H1 (cell line): ENCODE measurements at regions not wholly inside any gene's neighbourhood (a gene's known extent, or its start where the extent isn't known, plus 50 kb on each side); places are given as distances from the start of the nearest gene placed in this dataset.

Experiments
- CTCF ChIA-PET: fragments of 300-600 bp; sonication (Branson Sonifier 250); formaldehyde crosslinking; loops from one replicate; lab custom pipeline; 2021; ENCODE audit not compliant: partially characterized antibody; lab: Charles Lee
- POLR2A ChIA-PET: fragments of 300-600 bp; sonication (Branson Sonifier 250); formaldehyde crosslinking; loops from one replicate; lab custom pipeline; 2021; ENCODE audit warnings: inconsistent platforms; ENCODE audit not compliant: partially characterized antibody; lab: Charles Lee
- DNase-seq, 2 experiments: peaks; one replicate each; pipeline versions ENCODE4 v3.0.0 to v3.0.0-alpha.2; 2010 to 2022; ENCODE audit warnings: low spot score in 2 of 2, low read depth in 1 of 2, mixed read lengths in 1 of 2
- FAIRE-seq: peaks from 2 replicates; lab custom pipeline; 2011; peaks lifted over from hg19 to GRCh38; lab: Jason Lieb, UNC
- H2AFZ ChIP-seq: 2 replicates; pipeline ENCODE4 v1.8.1; 2012; ENCODE audit warnings: low read length, inconsistent platforms
- H2AK5ac ChIP-seq: 2 replicates; pipeline ENCODE4 v1.6.1; 2013; ENCODE audit warnings: low read depth, low read length
- H2BK120ac ChIP-seq: replicated peaks from 2 replicates; pipeline ENCODE3; 2013; ENCODE audit warnings: low read depth, low read length, inconsistent platforms
- H2BK12ac ChIP-seq: 2 replicates; pipeline ENCODE4 v1.6.1; 2013; ENCODE audit warnings: low read depth, low read length
- H2BK15ac ChIP-seq: 2 replicates; pipeline ENCODE4 v1.6.1; 2013; ENCODE audit warnings: low read length
- H2BK20ac ChIP-seq: 2 replicates; pipeline ENCODE4 v1.6.1; 2013; ENCODE audit warnings: low read length
- H2BK5ac ChIP-seq: 2 replicates; pipeline ENCODE4 v1.6.1; 2013; ENCODE audit warnings: low read depth, low read length
- H3K14ac ChIP-seq: 2 replicates; pipeline ENCODE4 v1.6.1; 2013; ENCODE audit warnings: inconsistent platforms; ENCODE audit not compliant: insufficient read length
- H3K18ac ChIP-seq: 2 replicates; pipeline ENCODE4 v1.6.1; 2013; ENCODE audit warnings: low read length; ENCODE audit errors: extremely low read depth
- H3K23ac ChIP-seq: 2 replicates; pipeline ENCODE4 v1.6.1; 2013; ENCODE audit warnings: inconsistent platforms; ENCODE audit not compliant: insufficient read length
- H3K23me2 ChIP-seq: 2 replicates; pipeline ENCODE4 v1.6.1; 2013; ENCODE audit warnings: low read depth, low read length
- H3K27ac ChIP-seq: 2 replicates; pipeline ENCODE4 v1.6.1; 2011; ENCODE audit warnings: low read depth, low read length, inconsistent platforms
- H3K27me3 ChIP-seq, 4 experiments: replicated peaks in 1 of 4; 1 replicate in 1 of 4; 2 replicates in 3 of 4; pipeline versions ENCODE4 v1.6.1 to v1.8.1; 2011 to 2013; ENCODE audit warnings: low read length in 3 of 4, mild to moderate bottlenecking in 3 of 4, inconsistent platforms in 2 of 4, mixed read lengths in 2 of 4, moderate library complexity in 1 of 4; ENCODE audit not compliant: control insufficient read depth in 3 of 4, insufficient read depth in 3 of 4; ENCODE audit errors: extremely low read depth in 1 of 4
- H3K36me3 ChIP-seq, 4 experiments: 2 replicates each; pipeline versions ENCODE4 v1.6.1 to v1.8.1; 2011 to 2013; ENCODE audit warnings: mild to moderate bottlenecking in 4 of 4, low read length in 3 of 4, moderate library complexity in 2 of 4, control low read depth in 1 of 4, inconsistent platforms in 1 of 4; ENCODE audit not compliant: insufficient read depth in 4 of 4, control insufficient read depth in 2 of 4
- H3K4ac ChIP-seq: replicated peaks from 2 replicates; pipeline ENCODE3; 2013; ENCODE audit warnings: low read length, low read depth, mixed read lengths, inconsistent platforms; ENCODE audit not compliant: insufficient read length
- H3K4me1 ChIP-seq, 4 experiments: replicated peaks in 1 of 4; 1 replicate in 1 of 4; 2 replicates in 3 of 4; pipeline versions ENCODE4 v1.6.1 to v1.8.1; 2011 to 2013; ENCODE audit warnings: low read length in 3 of 4, inconsistent platforms in 2 of 4, mixed read lengths in 1 of 4; ENCODE audit not compliant: insufficient read depth in 4 of 4, control insufficient read depth in 3 of 4
- H3K4me2 ChIP-seq, 2 experiments: 2 replicates each; pipeline versions ENCODE4 v1.6.1 to v1.8.1; 2011 to 2013; ENCODE audit warnings: low read depth in 2 of 2, low read length in 2 of 2, control low read depth in 1 of 2, inconsistent platforms in 1 of 2, mild to moderate bottlenecking in 1 of 2; ENCODE audit not compliant: insufficient read depth in 1 of 2
- H3K4me3 ChIP-seq, 4 experiments: fragments of 200-600, 300-600 bp in 1 of 4; sonication (generic), shearing (Covaris generic), sonication (Bioruptor Twin) in 1 of 4; 2 replicates each; pipeline versions ENCODE4 v1.5.1 to v1.8.1; 2011 to 2016; ENCODE audit warnings: low read length in 4 of 4, low read depth in 3 of 4, control low read depth in 2 of 4, inconsistent platforms in 2 of 4, mild to moderate bottlenecking in 2 of 4, mixed read lengths in 1 of 4, moderate library complexity in 1 of 4; ENCODE audit not compliant: insufficient read depth in 2 of 4; ENCODE audit errors: extremely low read depth in 1 of 4
- H3K56ac ChIP-seq: replicated peaks from 2 replicates; pipeline ENCODE3; 2013; ENCODE audit warnings: low read depth, mild to moderate bottlenecking, mixed read lengths, low read length, inconsistent platforms; ENCODE audit not compliant: insufficient read length
- H3K79me1 ChIP-seq: 2 replicates; pipeline ENCODE4 v1.6.1; 2013; ENCODE audit warnings: low read depth, low read length, control low read depth
- H3K79me2 ChIP-seq, 2 experiments: 2 replicates each; pipeline versions ENCODE4 v1.6.1 to v1.8.1; 2012 to 2013; ENCODE audit warnings: low read length in 2 of 2, mild to moderate bottlenecking in 2 of 2, inconsistent platforms in 1 of 2; ENCODE audit not compliant: insufficient read depth in 2 of 2, control insufficient read depth in 1 of 2
- H3K9ac ChIP-seq, 4 experiments: replicated peaks in 1 of 4; 1 replicate in 1 of 4; 2 replicates in 3 of 4; pipeline versions ENCODE4 v1.6.1 to v1.8.1; 2011 to 2013; ENCODE audit warnings: low read depth in 3 of 4, low read length in 3 of 4, control low read depth in 2 of 4, mild to moderate bottlenecking in 2 of 4, moderate library complexity in 2 of 4, inconsistent platforms in 1 of 4; ENCODE audit errors: extremely low read depth in 1 of 4
- H3K9me3 ChIP-seq, 2 experiments: 2 replicates each; pipeline versions ENCODE4 v1.6.1 to v1.8.1; 2012 to 2013; ENCODE audit warnings: mild to moderate bottlenecking in 2 of 2, moderate library complexity in 2 of 2, control low read depth in 1 of 2, inconsistent platforms in 1 of 2, low read depth in 1 of 2, low read length in 1 of 2, mixed read lengths in 1 of 2; ENCODE audit not compliant: insufficient read depth in 2 of 2
- H4K20me1 ChIP-seq, 2 experiments: replicated peaks in 1 of 2; 2 replicates each; pipeline versions ENCODE3 to v1.8.1; 2011 to 2013; ENCODE audit warnings: inconsistent platforms in 2 of 2, low read length in 2 of 2, mild to moderate bottlenecking in 1 of 2; ENCODE audit not compliant: insufficient read depth in 2 of 2, control insufficient read depth in 1 of 2
- H4K5ac ChIP-seq: 2 replicates; pipeline ENCODE4 v1.6.1; 2013; ENCODE audit warnings: low read length, low read depth, mixed read lengths, inconsistent platforms; ENCODE audit not compliant: insufficient read length
- H4K8ac ChIP-seq: 2 replicates; pipeline ENCODE4 v1.8.0; 2013; ENCODE audit warnings: mild to moderate bottlenecking, moderate library complexity, low read length, inconsistent platforms; ENCODE audit not compliant: insufficient read depth; ENCODE audit errors: extremely low read depth
- H4K91ac ChIP-seq: replicated peaks from 2 replicates; pipeline ENCODE3; 2013; ENCODE audit warnings: low read length, mixed read lengths, inconsistent platforms; ENCODE audit not compliant: insufficient read length
- EGR1 ChIP-seq: IDR thresholded peaks from 2 replicates; pipeline ENCODE4 v1.6.1; 2011; ENCODE audit warnings: low read depth, low read length, borderline replicate concordance
- EP300 ChIP-seq, 2 experiments: IDR thresholded peaks; 1 replicate in 1 of 2; 2 replicates in 1 of 2; pipeline ENCODE4 v1.6.1; 2011 to 2012; ENCODE audit warnings: low read depth in 2 of 2, low read length in 2 of 2, mild to moderate bottlenecking in 2 of 2, borderline replicate concordance in 1 of 2, inconsistent platforms in 1 of 2, moderate library complexity in 1 of 2
- GABPA ChIP-seq: IDR thresholded peaks from 2 replicates; pipeline ENCODE4 v1.6.1; 2011; ENCODE audit warnings: mild to moderate bottlenecking, low read length, moderate library complexity, borderline replicate concordance; ENCODE audit not compliant: insufficient read depth
- NRF1 ChIP-seq: IDR thresholded peaks from 2 replicates; pipeline ENCODE4 v1.6.1; 2011; ENCODE audit warnings: mild to moderate bottlenecking, low read depth, low read length, improper control_type of control experiment
- RFX5 ChIP-seq: IDR thresholded peaks from 2 replicates; pipeline ENCODE4 v1.6.1; 2011; ENCODE audit warnings: low read depth, low read length, improper control_type of control experiment, borderline replicate concordance
- SIRT6 ChIP-seq: IDR thresholded peaks from one replicate; pipeline ENCODE4 v1.7.1; 2012; ENCODE audit warnings: low read length, inconsistent platforms
- whole genome bisulfite sequencing, 2 experiments: shearing (Covaris generic) in 1 of 2; methylation state at CpG; one replicate each; pipeline versions ENCODE4 v1.1.6 to v1.1.7; 2013 to 2015; ENCODE audit warnings: low lambda C conversion rate in 2 of 2, mixed read lengths in 2 of 2, inconsistent platforms in 1 of 2, low coverage in 1 of 2, missing lambda C conversion rate in 1 of 2; ENCODE audit not compliant: insufficient replicate concordance in 2 of 2, insufficient coverage in 1 of 2, insufficient read length in 1 of 2; ENCODE audit errors: extremely low coverage in 1 of 2, missing lambda C conversion rate in 1 of 2; 5-methylcytosine and 5-hydroxymethylcytosine counted together

DNA sequence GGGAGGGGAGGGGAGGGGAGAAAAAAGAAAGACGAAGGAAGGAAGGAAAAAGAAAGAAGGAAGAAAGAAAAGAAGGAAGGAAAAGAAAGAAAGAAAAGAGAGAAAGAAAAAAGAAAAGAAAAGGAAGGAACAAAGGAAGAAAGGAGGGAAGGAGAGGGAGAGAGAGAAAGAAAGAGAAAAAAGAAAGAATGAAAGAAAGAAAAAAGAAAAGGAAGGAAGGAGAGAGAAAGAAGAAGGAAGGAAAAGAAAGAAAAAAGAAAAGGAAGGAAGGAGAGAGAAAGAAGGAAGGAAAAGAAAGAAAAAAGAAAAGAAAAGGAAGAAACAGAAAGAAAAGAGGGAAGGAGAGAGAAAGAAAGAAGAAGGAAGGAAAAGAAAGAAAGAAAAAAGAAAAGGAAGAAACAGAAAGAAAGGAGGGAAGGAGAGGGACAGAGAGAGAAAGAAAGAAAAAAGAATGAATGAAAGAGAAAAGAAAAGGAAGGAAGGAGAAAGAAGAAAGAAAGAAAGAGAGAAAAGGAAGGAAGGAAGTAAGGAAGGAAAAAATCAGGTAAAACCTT lies 225.3 kb downstream of the TPBG start:
- FAIRE-seq, result no peak
- no peak overlapping the region for H4K8ac ChIP-seq

More for the DNA sequence above, 225.3 kb downstream of the TPBG start:
- no peak overlapping the region for H3K27ac ChIP-seq
- WGBS, 2 experiments, result no CpG with 5 or more reads among the region's 1 CpG
- no peak overlapping the region for H3K9ac ChIP-seq
- no peak overlapping the region for H2BK15ac ChIP-seq
- no peaks in the 10 kb centered on the region for H4K20me1 ChIP-seq
- no peak overlapping the region for H3K4ac ChIP-seq
- DNase-seq, result no peak
- no peak overlapping the region for H3K4me2 ChIP-seq
- CTCF ChIA-PET, result interaction anchor here (1.0 to 1.2 kb wide), 3 partner anchors 185 to 500 kb away, joined by 3 to 4 read pairs (median 3); no protein-coding TSS in a partner anchor
- no peak overlapping the region for H4K91ac ChIP-seq
- H3K14ac ChIP-seq, result no peak overlapping the region
- H3K56ac ChIP-seq, result no peak overlapping the region
- no peaks in the 10 kb centered on the region for H3K79me2 ChIP-seq
- H3K23me2 ChIP-seq, result no peaks in the 10 kb centered on the region
- no peaks in the 10 kb centered on the region for H3K9me3 ChIP-seq
- H3K36me3 ChIP-seq, result no peaks in the 10 kb centered on the region
- H2BK5ac ChIP-seq, result no peak overlapping the region
- no peak overlapping the region for H3K4me3 ChIP-seq
- H2AFZ ChIP-seq, result no peak overlapping the region
- H3K79me1 ChIP-seq, result no peaks in the 10 kb centered on the region
- H3K23ac ChIP-seq, result no peak overlapping the region
- POLR2A ChIA-PET, result no interaction called here
- no peak overlapping the region for H2BK120ac ChIP-seq
- no peak overlapping the region for H3K18ac ChIP-seq
- no peaks in the 10 kb centered on the region for H3K27me3 ChIP-seq
- H4K5ac ChIP-seq, result no peak overlapping the region
- TF ChIP-seq RFX5, result no peak
- no peak for TF ChIP-seq EGR1
- TF ChIP-seq SIRT6, result no peak
- no peak for TF ChIP-seq EP300 (IDR thresholded peaks at IDR 0.05; ENCODE audit: borderline replicate concordance in 1 of 2, low read depth in 2 of 2, low read length in 2 of 2)
- TF ChIP-seq NRF1, result no peak
- TF ChIP-seq GABPA, result no peak
- no peak overlapping the region for H2AK5ac ChIP-seq
- H2BK12ac ChIP-seq, result no peak overlapping the region
- H3K4me1 ChIP-seq, result peaks cover 0 to 4% (median 1%) of the 10 kb centered on the region in 4 experiments; a peak in 3 of 7 replicates
- H2BK20ac ChIP-seq, result no peak overlapping the region
